HG03025 (cell line): ENCODE measurements at regions not wholly inside any gene's neighbourhood (a gene's known extent, or its start where the extent isn't known, plus 50 kb on each side); places are given as distances from the start of the nearest gene placed in this dataset.
A peak's percentile ranks its signal among the peaks of the same experiment; 100 is the strongest.

Experiments
- ATAC-seq: cut with Tn5 transposase; IDR thresholded peaks from one replicate; pipeline ENCODE4 v1.9.1; 2021; ENCODE audit warnings: mild to moderate bottlenecking, moderate library complexity; ENCODE audit not compliant: unreplicated experiment, low FRiP score

DNA sequence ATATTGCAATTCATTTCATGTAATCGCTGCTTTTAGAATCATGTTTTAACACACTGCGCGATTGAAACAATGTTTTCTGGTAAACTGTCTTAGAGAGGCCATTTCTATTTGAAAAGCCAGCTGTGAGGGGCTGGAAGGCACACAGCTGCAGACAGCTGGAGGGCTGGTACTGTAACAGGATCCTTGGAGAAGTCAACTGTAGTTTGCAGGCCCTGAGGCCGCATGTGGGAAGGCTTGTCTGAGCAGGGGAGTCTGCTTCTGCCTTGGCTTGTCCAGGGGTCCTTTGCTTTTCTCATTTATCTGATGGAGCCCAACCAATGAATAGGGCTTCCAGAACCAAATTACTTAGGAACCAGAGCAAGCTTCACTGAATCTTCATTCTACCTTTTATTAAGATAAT is 313.5 kb downstream of the BLID start:
- ATAC-seq: no peak

DNA sequence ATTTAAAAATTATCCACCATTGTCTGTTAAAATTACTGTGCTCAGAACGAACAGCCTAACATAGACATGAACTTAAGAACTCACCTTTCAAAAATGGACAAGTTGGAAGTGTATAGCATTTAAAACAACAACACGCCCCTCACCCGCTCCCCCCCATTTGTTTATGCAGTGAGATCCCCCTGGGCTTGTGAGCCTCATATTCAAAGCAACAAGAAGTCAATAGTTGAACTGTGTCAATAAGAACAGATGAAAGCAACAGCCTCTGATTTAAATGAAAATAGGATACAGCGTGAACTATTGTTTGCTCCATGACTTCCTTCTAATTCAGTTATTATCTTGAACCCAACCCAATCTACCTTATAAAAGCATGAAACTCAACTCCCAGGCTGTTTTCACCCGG is 314.2 kb downstream of the BLID start:
- no peak for ATAC-seq

DNA sequence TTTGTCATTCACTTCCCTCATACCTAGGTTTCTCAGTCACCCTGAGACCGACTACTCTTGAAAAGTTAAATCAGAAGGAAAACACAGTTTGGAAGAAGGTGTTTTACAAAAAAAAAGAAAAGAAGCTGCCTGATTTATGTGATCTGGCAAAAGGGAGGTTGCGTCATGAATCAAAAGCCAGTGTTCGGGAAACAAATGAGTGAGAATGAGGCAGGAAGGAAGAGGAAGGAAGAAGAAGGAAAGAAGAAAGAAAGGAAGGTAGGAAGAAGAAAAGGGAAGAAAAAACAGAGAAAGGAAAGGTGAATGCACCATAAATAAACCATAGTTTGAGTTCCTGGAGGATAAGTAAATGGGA is 314.6 kb downstream of the BLID start:
- no peak for ATAC-seq

DNA sequence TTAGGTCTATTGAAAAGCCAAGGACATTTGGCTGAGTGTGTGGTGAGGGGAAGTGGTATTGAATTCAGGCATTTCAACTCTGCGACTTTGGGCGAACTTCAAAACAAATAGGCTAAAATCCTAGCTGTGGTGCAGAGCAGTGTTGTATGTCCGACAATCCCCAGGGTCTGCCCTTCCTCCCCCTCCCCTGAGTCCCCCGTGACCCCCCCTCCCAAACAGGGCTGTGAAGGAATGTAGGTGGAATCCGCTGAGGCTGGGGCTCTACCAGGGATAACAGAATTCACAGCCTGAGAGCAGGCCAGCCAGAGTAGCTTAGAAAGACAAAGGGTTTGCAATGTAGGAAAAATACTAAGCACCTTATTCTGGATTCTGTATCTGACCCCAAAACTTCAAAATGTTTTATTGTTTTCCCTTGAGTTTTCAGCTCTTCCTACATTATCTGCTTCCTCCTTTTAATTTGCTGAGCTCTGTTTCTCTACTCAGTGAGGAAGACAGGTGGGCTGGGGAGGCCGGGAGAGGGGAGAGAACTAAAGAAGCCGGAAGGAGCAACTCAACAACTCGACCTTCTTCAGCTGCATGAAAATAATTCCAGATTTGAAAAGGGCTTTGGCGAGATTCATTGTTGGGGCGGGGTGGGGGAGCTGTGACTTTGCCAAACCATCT is 315.2 kb downstream of the BLID start:
- ATAC-seq: no peak

DNA sequence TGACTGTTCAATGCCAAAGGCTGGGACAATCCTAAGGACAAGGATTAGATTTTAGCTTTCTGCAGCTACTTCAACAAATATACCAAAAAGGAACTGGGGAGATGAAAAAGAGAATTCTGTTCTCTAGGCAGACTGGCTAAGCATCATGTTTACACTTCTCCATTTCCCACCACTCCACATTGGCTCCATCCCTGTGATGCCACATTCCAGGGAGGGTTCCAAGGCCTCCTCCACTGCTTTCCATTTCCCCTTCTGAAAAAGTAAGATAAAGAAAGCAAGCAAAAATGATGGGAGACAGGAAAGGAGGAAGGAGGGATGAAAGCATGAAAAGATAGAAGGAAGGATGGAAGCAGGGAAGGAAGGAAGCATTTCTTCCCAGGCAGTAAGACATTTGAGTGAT is 315.8 kb downstream of the BLID start:
- no peak for ATAC-seq

DNA sequence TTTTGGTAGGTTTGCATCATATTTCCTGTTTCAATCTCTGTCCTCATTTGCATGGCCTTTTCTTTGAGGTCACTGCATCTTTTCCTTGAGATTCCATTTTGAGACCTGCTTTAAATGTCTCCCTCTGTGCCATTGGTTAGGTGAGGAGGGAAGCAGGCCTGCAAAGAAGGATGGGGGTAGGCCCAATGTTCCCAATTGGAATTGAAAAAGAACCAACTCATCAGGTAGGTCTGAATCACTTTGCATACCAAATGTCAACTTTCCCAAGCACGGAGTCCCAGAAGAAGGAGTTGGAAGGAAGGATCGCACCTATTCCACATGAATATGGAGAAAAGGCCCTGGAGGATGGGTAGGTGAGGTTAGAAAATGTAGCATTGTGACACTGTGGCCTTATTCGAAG is 318.5 kb downstream of the BLID start:
- ATAC-seq: no peak

DNA sequence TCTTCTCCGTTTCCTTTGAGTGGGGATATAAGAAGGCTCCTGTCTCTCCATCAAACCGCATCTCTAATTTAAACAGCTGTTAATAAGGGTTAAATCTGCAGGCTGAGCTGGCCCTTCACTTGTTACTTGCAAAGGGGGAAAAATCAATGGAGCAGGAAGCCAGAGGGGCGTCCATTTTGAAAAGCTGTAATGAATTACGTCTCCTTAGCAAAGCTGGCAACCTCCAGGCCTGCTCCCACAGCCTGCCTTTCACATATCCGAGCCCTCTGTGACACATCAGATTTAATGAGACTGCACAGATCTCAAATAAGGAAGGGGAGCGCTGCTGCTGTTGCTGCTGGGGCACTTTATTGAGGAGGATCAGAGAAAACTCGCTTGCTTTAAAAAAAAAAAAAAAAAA is 320.8 kb downstream of the BLID start:
- ATAC-seq: no peak

DNA sequence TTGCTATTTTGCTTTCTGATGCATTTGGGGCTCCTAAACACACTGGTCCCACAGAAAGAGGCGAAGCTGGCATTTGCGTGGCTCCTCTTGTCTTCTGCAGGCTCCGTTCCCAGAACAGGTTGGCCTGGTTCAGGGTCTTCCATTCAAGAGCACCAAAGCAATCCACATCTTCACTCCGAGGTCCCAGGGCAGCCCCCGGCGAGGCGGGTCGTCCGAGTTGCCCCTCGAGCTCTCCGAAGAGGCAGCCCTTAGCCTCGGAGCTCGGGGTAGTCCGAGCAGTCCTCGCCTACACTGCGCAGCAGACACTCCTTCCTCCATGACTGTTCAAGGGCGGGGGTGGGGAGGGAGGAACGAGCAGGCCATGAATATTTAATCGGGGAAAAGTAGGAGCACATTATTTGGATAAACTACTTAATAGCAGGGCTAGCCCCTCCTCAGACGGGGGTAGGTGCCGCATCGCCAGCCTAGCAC is 321.3 kb downstream of the BLID start:
- no peak for ATAC-seq

DNA sequence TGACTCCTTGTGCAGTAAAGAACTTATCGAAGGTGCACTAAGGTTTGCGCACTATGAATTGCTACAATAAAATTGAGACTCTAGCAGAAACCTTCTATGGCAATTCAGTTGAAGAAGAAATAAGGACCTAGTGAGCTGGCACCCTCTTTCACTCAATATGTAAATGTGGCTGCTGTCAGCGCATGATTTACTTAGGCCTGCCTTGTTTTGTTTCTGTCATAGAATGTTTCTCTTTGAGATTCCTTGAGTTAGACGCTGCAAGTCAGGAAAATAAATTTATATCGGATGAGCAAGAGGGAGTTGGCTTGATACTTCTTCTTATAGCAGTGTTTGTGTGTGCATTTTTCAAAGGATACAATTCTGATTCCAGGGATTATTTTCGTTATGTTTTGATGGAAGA is 322.1 kb downstream of the BLID start:
- ATAC-seq: no peak

DNA sequence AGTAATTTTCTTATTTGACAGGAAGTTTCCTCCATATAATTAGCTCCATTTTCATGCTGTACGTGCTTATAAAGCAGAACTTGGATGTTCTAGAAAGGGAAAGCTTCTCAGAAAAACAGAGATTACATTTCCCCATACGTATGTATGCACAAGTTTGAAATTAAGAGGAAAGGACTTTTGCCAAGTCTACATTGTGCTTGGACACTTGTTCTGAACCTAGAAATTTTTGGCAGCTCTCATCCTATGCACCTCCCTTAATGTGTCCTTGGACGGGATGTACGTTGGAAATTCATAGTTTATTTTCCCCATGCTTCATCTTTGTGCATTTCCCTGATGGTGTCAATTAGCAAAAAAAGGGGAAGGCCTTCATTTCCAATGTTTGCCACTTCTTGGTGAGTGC is 322.7 kb downstream of the BLID start:
- ATAC-seq: no peak

DNA sequence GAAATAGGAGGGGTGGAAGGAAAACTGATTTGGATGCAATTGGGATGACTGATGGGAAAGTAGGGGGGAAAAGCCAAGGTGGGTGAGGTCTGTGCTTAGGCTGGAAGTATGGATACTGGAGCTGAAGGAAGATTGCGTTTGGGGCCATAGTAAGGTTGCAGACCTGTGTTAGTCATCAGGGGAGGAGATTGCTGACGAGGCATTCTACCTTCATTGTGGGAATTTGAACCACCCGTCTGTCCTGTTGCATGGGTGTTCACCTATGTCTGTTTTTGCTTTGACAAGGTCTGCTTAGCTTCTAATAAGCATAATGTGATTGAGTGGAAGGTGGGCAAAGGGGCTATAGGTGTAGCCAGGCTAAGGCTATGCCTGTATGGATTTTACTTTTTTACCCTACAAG is 323.8 kb downstream of the BLID start:
- ATAC-seq: no peak

DNA sequence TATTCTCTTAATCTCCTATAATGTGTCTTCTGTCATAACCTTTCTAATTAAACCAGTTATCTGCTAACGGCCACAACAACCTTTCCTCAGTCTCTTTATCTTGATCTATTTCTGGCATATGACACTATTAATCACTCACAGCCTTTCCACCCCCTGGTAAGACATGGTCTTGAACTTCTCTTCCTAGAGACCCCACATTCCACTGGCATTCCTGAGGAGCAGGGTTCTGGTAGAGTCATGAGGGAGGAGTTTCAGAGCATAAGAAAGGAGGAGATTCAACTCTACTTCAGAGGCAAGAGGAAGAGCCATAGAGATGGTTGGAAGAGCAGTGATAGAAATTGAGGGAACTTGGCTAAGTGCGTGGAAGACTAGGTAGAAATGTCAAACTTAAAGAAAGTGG is 325.6 kb downstream of the BLID start:
- ATAC-seq: no peak

DNA sequence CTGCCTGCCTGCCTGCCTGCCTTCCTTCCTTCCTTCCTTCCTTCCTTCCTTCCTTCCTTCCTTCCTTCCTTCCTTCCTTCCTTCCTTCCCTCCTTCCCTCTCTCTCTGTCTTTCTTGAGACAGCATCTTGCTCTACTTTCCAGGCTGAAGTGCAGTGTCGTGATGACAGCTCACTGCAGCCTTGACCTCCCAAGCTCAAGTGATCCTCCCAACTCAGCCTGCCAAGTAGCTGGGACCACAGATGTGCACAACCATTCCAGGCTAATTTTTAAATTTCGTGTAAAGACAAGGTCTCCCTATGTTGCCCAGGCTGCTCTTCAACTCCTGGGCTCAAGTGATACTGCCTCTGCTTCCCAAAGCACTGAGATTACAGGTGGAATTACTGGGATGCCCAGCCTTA is 328.2 kb upstream of the SORL1-AS1 start:
- no peak for ATAC-seq

DNA sequence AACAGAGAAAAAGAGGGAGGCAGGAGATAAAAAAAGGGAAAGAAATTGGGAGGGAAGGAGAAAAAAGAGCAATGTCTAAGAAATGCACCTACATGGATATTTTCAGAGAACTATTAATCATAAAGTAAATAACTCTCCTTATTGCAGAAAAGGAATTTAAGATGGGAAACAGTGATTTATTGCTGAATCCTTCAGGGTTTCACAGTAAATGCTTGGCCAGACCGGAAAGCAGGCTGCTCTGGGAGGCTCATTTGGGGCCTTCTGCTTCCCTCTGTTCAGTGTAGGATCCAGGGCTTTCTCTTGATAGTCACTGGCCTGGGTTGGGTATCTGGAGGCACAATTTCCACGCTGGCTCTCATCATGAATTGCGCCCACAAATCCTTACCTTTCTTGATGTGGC is 324.3 kb upstream of the SORL1-AS1 start:
- no peak for ATAC-seq

DNA sequence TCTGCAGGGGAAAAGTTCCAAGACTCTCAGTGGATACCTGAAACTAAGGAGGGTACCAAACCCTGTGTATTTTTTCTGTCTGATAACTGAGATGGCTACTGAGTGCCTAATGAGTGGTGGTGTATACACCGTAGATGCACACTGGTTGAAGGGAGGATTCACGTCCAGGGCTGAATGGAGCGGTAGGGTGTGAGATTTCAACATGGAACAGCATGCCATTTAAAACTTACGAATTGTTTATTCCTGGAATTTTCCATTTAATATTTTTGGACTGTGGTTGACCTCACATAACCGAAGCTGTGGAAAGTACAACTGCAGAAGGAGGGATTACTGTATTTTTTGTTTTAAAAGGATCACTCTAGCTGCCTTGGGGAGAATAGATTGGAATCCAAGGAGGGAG is 322.5 kb upstream of the SORL1-AS1 start:
- ATAC-seq: no peak

DNA sequence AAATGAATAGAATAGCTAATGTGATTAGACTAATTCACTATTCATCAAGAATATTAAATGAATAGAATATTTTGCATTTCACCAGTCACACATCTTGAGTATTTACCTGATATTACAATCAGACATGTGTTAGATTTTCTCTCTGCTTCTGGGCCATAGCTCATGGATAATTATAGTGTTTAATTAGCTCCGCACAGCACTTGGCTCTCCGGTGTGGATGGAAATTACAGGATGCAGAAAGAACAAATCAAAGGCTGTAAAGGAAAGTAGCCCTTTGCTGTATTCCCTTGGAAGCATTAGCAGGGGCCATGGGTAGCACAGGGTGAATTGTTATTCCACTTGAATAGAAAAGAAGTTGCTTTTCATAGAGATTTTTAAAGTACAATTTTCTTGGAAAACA is 320.3 kb upstream of the SORL1-AS1 start:
- no peak for ATAC-seq

DNA sequence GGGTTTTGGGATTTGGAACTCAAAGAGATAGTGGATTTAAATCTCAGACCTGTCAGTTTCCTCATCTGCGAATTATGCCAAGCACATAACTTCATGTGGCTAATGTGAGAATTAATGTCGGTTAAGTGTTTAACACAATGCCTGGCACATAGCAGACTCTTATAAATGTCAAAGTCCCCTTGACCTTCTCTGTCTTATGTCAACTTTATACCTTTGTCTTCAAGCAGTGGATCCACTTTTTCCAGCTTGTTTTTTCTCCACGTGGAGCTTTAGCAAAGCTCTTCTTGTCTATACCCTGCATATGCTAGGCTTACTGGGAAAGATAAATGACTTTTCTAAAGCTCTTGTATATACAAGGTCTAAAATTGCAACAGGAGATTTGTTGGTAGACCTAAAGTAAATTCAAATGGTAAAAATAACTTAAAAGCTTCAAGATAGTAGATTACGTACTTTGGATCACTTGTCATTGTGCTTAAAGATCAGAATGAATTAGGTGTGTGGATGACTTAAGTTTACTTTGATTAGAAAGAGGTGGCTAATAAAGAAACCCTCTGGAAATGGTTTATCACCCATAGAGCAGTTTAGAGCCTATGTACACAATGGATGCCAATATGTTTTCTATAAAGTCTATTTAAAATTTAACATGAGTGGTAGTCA is 318.3 kb upstream of the SORL1-AS1 start:
- ATAC-seq: no peak

DNA sequence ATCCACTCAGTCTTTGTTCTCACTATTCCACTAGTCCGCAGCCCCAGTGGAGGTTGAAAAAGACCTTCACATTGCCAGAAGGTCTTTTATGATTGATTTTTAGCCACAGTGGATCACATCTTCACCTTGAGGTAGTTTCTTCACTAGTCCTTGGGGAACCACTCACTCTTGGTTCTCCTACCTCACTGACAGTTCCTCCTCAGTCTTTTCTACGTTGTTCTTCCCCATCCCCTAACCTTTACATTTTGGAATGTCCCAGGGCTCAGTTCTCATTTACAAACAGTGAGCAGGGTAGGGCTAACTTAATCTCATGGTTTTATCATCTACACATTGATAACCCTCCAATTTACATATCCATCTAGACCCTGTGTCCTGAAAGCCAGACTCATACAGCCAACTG is 316.4 kb upstream of the SORL1-AS1 start:
- no peak for ATAC-seq

DNA sequence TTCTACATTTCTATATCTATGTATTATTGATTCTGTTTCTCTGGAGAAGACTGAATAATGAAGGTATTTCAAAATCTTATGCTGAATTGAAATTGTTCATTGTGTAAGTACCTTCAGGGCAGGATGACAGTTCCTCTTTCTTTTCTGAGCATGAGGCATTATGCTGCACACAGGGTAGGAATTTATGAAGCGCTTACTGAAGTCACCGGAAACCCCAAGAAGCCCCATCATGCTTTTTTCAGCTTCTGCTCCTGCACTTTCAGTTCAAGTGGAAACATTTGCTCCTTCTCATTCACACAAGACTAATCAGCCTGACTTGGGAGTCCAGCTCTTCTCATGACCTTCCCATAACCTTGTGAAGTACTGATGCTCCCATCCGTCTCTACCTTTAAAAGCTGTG is 314.7 kb upstream of the SORL1-AS1 start:
- ATAC-seq: peak; percentile 79

DNA sequence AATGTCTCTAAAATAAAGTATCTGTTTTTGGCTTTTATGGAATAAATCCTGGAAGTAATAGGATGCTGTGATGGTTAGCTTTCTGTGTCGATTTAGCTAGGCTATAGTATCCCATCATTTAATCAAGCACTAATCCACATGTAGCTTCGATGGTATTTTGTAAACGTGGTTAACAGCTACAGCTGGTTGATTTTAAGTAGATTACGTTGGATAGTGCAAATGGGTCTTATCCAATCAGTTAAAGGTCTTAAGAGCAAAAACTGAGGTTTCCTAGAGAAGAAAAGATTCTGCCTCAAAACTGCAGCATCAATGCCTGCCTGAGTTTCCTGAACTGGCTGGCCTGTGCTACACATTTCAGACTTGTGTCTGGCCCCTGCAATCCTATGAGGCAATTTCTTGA is 314.2 kb upstream of the SORL1-AS1 start:
- ATAC-seq: peak; percentile 6

DNA sequence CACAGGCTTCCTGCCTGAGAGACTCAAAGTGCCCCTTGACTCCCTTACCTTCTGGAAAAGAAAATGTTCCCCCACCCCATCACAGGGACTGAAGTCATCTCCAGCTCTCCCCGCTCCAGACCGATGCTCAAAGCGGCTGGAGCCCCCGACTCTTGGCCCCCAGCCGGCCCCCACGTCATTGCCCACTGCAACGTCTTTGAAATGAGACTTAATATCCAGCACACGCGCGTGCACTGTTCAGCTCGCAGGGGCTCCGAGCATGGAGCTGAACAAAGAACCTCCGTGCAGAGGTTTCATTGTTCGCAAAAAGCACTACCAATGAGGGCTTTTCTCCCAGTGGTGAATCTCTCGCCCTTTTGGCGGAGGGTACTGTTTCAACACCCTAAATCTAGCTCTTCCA is 313.4 kb upstream of the SORL1-AS1 start:
- ATAC-seq: no peak

DNA sequence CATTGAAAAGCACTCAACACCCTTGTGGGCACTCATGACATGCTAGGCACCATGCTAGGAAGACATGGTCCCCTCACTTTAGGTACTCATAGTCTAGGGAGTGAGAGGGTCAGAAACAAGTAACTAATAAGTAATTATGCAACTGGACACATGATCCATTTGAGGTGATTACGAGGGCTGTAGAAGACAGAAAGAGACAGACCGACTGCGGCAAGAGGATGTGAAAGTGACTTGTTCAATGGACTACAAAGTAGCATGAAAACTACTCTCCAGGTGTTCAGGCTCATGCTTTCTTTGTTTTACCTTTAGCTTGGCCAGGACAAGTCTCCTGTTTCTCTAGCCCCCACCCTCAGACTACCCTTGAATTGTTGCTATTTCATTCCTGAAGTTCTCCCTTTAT is 310.8 kb upstream of the SORL1-AS1 start:
- ATAC-seq: peak; percentile 78

DNA sequence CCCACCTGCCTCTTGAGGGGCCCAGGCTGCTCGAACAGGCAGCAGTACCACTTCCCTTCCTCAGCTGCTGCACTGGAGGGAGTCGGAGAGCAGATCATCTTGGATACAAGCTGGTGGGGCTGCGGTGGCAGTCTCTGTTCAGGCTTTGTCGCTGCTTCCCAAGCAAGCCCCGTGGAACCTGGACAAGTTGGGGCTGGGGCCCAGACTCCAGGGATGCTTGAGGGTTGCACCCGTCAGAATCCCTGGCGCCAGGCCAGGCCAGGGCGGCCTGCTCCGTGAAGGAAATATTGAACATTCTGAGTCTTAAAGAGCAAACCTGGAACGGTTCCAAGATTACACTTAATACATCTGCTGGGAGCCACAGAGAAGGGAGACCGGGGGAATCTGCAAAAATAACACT is 310.1 kb upstream of the SORL1-AS1 start:
- ATAC-seq: no peak
